GM18858 (cell line): ENCODE measurements at regions not wholly inside any gene's neighbourhood (a gene's known extent, or its start where the extent isn't known, plus 50 kb on each side); places are given as distances from the start of the nearest gene placed in this dataset.

Experiments used
- ATAC-seq: cut with Tn5 transposase; IDR thresholded peaks from one replicate; pipeline ENCODE4 v1.9.1; 2021; ENCODE audit not compliant: unreplicated experiment

DNA sequence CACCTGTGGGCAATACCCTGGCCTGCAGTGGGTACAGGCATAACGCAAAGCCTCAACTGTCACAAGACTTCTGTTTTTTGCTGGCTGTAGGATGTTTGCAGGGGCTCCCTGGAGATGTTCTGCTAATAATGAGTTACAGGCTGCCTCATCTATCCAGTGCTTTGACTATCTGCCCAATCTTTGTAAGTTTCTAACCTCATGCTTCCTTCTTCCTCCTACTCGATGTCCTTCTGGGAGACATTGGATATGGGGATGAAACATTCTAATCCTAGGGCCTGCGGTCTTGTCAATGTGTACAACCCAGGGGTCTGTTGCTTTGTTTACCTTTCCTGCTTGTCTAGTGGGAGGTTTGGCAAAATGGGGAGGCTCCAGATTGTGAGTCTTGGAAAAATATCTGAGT, 136.8 kb upstream of the TCF21 start:
- ATAC-seq: no peak

DNA sequence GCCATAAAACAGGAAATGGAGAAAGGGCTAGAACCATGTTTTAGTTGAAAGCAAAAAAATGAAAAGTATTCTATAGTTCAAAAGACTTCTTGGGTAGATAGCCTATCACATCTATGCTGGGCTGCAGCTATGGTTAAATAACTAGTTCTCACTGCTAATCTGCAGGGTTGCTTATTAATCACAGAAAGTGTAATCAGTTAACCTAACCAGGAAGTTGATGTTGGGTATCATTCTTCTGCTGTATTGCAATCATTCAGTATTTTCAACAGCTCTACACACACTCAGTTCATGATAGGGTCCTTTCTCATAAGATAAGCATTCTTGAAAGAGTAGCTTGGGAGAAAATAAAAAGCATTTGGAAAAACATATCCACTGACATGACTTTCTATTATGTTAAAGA, 135.2 kb upstream of the TCF21 start:
- no peak for ATAC-seq

DNA sequence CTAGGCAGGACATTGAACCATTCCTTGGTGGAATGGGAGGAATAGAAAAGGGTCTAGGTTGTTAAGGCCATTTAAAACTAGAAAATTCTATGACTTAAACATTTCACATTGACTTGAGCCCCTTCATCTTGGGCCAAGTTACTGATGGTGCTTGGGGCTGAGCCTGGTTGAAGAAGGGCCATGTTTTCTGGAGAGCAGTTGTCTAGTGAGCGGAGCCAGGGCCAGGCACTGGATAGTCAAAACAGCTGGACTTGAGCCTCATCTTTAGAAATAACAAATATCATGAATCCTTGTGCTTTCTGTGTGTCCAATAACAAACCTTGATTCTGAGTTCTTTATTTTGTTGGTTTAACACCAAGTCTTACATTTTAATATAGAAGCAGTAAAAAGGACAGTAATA, 134.6 kb upstream of the TCF21 start:
- no peak for ATAC-seq

DNA sequence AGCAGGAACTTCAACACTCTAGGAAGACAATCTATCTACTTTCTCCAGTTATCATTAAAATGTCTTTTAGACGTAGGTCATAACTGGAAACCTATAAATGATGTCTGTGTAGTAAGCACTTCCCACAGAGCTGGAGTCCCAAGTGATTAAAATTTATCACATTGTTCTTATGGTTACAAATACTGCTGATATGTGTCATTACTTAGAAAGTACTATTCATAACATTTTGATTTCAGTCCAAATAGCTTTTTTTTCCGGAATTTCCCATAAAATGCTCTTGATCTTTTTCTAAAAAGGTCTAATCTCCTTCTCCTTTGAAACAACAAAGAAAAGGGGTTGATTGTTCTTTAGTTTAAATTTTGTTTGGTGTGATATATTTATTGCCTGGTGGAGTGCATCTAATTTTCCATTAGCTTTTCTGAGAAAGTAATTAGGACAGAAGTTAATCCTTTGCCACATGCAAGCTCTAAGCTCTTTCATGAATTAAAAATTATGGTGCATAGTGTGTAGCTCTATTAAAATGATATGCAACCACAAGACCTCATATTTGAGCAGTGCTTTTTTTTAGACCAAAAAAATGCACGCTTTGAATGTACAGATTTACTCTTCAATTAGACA, 132.7 kb upstream of the TCF21 start:
- ATAC-seq: no peak

DNA sequence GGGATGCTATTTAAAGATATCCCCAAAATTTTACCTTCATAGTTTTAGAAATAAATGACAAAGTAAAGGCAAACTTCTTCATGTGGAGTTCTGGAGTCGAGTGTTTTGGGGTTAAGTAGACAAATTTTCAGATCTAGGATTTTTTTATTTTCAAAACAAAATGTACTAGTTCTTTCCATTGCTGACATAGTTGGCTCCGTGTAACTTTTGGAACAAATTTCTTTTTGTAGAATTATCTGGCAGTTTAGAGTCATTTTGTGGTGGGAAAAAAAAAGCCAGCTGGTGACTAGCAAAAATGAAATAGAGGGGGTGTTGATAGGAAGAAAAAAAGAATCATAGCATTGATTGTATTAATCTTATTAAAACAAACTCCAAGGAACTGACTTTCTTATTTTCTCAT, 131.6 kb upstream of the TCF21 start:
- no peak for ATAC-seq

DNA sequence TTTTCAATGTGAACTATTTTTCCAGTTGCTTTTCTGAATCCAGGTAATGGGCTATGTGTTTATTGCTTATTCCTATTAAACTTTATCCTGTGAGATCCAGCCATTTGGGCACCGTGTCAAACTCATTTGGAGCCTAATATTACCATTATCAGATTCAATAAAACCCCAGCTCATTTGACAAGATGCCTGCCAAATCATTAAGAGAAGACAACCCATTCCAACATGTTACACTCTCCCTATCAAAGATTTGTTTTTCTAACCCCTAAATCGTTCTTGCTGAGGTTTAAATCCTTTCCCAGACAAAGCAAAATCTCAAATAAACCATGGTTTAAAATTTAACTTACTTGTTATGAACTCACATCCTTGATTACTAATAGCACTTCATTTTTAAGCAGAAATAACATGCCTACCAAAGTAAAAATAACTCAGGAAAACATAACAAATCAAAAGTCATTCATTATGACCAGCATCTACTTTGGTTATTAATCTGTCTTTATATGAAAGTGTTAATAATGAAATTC, 130.0 kb upstream of the TCF21 start:
- ATAC-seq: no peak

DNA sequence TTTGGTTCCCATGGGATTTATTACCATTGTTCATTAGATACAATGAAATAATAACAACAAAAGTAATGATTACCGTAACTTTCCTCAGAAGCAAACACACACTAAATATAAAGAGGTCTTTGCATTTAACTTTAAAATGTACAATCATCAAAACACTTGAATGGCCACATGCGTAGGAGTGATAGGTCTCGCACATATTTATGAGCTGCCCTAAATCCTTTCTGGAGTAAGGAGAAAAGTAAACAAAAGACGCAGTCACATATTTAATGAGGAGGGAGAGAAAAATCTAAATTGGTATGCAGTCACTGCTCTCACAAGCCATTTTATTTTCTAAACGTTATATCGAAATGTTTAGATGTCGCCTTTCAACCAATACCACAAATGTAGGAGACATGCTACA, 129.4 kb upstream of the TCF21 start:
- ATAC-seq: no peak

DNA sequence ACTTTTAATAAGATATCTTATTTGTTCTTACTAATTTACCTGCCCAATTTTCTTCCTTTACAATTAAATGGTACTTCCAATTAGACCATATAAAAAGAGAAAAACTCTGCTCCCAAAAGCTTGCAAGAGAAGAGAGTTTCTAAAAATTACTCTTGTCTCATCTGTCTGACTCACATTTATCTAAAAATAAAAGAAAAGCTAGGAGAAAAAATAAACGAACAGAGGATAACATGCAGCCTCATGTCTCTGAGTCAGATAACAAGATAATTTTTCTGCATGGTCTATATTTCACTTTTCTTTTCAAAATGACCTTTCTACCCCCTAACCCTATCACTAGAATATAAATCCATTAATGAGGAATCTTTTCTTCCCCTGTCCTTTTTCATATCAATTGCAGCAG, 127.2 kb upstream of the TCF21 start:
- no peak for ATAC-seq

DNA sequence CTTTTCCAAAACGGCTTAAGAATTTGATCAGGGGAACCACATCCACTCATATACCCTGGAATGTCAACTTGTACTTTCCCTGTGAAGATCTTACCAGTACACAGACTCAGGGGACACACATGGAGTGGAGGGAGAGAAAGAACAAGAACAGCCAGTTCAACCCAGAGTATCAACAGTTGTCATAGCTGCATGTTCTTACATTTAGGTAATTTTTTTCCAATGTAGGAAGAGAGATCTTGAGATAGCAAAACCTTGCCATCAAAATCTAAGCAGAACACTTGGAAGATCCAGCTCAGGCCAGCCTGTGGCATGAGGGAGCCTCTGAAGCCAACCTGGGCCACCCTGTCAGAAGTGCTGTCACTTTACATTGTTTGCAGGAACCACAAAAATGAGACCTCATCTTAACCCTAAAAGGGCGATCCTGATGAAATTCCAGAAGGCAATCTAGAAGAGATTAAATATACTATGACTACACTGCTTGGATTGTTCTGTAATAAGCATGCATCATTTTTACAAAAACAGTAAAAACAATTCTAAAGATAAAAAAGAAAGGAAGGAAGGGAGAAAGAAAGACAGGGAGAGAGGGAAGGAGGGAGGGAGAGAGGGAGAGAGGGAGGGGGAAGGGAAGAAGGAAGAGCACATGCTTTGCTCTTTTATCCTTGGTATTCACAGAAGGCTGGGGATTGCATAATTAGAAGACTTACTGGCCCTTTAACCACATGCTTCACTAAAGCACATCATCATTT, 124.7 kb upstream of the TCF21 start:
- ATAC-seq: no peak

DNA sequence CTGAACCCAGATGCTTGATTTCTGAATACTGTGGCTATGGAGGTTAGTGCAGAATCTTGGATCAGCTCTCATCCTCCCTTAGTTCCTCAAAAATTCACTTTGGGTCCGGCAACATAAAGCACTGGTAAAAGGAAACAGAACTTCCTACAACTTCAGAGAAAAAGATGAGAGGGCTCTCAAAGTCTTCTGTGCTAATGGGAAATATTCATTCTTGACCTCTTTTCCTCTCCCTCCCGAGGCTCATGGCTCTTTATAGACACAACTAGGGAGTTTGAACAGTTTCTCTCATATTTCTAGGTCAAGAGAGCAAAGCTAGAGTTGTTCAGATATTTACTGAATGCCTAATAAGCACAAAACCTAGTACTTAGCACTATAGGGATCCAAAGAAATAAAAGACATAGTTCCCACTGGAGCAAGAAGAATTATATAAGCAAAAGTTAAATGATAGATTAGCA, 124.1 kb upstream of the TCF21 start:
- no peak for ATAC-seq

DNA sequence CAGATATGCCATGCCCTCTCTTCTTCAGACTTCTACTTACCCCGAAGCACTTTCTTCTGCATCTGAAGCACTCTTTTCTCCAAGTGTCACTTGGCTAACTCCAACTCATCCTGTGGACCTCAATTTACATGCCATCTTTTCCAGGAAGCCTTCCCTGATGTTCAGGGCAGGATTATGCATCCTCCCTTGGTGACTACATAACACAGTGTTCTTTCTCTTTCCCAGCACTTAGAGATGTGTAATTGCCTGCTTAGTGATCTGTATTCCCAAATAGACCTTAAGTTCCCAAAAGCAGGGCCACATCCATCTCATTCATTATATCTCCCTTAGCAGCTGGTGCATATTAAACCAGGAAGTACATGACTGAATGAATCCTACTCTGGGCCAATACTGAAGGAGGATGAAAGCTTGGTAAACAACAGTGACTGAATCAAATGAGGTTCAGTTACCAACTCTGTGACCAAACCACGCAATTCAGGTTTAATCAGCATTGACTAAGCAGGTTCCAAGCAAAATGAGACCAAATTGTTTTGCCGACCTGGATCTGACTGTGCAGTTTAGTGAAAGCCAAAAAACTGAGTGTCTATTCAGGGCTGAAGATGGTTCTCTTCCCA, 121.4 kb upstream of the TCF21 start:
- ATAC-seq: no peak

DNA sequence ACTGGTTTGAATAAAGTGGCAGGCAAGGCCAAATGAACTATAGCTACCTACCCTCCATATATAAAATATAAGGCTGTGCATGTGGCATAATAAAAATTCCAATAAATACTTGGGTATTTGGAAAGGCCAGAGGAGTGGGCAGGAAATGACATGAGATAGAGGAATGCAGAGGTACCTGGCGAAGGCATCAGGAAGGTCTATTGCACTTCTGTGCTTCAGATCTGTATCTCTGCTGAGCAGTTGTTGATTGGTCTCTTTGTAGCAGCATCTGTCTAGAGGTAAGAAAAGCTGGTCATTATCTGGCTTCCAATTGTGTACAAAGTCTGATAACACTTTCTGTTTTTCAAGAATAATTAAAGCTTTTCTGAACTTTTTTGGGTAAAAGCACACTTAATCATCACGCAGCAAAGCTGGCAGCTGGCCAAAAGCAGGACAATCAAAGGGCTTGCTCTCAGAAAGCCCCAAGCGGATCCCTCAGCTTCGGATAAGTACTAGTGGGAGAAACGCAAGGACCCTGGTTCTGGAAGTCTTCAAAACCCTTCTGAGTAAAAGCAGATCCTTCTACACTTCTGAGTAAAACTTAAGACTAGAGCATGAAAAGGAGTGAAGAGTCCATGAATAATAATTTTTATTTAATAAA, 120.1 kb upstream of the TCF21 start:
- no peak for ATAC-seq

DNA sequence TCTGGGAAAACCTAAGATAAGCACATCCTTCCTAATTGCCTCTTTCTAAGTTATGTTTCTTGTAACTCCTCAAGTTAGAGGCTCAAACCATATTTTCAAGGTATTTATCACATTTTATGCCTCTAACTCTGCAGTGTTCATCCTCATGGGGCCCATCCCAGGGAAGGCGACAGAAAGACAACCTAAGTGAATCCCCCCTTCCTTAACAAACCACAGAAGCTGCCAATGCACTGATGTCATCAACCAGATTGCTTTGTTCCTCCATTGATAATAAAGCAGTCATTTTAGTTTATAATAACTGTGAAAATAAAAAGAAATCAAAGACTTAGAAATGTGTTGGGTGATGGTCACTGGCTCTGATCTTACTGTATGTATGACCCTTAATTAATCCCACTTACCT, 119.5 kb upstream of the TCF21 start:
- no peak for ATAC-seq

DNA sequence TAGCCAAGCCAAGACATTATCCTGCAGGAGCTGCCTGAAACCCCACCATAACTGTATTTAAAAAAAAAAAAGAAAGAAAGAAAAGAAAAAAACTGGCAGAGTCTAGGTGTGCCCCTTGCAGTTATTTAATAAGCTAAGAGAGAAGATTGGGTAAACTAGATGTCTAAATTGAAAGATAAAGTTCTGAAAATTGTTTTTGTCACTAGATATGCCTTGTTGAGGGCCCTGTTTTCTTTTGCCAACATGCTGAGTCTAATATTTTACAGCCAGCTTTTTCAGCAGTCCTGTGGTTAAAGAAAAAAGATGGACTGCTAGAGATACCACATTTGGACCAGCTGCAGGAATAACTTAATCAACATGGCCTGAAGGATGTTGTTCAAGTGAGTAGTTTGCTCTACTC, 116.3 kb upstream of the TCF21 start:
- ATAC-seq: no peak

DNA sequence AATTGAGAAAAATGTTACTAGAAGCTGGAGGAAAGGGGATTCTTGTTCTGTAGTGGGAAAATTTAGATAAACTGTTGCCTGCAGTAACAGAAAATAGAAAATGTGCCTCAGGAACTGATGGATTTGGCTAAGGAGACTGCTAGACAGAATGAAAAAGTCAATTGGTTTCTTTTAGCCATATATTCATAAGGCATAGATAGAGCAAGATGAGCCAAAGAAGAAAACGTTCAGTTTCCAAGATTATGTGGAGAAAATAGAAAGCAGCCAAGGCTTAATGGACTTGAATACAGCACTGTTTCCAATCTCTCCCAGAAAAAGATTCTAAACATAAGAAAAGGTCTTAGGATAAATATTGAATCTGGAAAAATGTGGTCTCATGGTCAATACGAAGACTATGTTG, 115.1 kb upstream of the TCF21 start:
- ATAC-seq: no peak

DNA sequence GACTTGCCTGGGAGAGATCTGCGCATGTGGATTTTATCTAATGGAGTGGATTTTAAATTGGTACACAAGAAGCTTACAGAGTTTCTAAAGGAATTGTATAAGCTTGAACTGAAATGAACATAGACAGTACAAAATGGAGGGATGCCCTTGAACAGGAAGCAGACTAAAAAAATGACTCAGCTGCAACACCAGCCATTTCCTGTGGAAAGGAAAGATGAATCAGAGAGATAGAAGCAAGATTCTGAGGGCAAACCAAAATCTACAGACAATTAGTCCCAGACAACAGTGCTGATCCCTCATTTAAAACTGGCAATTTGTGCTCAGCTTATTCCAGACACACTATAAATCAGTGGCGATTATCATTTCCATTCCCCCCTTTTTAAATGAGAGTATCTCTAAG, 114.6 kb upstream of the TCF21 start:
- ATAC-seq: no peak

DNA sequence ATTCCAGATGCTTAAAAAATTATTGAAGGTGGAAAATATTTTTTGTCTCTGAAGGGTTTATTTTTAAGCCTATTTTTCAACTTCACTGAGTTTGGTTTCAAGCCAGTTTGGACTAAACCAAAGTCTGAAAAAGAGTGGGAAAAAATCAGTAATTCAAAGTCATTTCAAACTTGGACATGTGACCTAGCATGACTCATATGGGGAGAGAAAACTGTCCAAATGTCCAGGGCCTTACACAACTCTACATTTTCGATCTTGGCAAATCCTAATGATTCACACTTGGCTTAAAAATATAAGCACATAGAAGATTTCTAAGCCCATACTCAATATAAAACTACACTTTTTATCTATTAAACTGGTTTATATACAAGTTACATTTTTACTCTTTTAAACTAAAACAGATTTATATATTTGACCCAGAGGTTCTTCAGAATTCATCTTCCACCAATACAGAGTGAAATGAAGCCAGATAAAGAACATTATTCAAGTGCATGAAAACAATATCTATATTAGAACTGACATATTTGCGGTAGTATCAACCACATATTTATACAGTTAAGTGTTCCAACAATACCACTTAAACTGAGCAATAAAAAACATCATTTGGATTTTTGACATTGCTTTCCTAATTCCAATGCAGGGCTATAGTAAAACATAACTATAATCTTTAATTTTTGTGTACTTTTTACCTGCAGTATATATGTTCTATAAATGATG, 110.3 kb upstream of the TCF21 start:
- no peak for ATAC-seq

DNA sequence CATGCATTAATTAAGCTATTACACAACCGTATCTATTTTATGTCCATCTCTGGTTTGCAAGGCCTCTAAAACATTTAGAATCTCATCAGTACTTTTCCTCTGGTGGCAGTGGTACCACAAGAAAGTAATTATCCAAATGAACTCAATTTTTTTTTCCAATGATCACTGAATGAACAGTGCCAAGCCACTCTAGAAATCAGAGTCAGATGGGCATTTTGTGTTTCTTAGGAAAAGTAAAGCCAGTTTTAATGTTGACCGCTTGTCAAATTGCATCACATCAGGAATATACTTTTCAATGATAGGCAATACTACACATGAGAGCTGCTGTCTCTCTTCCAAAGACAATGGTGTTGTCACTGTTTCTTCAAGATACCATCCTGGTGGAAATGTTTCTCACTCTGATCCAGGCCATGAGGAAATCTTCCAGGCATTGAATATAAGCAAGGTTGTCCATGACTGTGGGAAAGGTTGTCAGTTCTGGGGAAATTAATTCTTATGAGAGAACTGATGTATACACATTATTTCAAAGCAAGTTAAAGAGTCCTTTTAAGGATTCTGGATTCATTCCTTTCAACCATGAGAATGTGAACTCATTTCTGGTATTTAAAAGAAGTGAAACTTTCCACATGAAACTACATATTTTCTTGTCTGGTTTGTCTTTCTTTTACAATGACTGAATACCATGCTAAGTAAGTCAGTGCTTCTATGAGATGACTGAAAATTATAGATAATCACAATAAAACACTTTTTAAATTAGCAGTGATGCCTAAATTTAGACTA, 108.8 kb upstream of the TCF21 start:
- no peak for ATAC-seq

DNA sequence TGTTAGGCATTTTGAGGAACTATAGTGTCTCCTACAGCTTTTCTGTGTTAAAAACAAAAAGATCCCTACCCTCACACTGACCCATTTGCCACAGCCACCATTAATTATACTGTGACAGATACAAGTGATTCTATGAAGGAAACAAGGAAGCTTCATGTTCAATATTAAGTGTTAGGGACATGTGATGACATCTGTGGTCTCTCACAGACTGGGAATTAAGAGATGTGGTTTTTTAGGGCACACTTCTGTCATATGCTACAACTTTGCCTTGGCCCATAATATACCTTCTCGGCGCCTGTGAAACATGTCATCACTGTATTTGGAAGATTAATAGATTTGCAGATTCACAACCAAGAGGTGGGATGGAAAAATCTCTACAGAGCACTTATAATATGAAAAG, 102.9 kb upstream of the TCF21 start:
- no peak for ATAC-seq

DNA sequence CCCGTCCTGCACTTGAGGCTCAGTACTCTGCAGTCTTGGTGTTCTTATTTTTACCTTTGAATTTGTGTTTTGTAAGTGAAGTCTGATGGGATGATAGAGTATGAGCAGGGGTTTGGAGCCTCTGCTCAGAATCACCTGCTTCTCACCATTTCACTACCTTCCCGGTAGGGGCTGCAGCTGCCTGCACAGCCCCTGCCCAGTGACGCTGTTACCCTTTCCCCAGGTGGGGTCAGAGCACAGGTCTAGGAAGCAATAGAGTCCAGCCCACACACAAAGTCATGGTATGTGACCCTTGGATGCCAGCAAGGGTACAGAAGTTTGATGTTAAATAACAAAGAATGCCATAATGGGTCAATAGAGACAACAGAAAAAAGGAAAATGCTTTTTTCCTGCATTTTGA, 101.8 kb upstream of the TCF21 start:
- ATAC-seq: no peak
